GM21447 (cell line): ENCODE measurements at regions not wholly inside any gene's neighbourhood (a gene's known extent, or its start where the extent isn't known, plus 50 kb on each side); places are given as distances from the start of the nearest gene placed in this dataset.

Experiments
- ATAC-seq: cut with Tn5 transposase; IDR thresholded peaks from one replicate; pipeline ENCODE4 v1.9.1; 2021; ENCODE audit not compliant: unreplicated experiment

GRCh38 chr16:73771196-73772064, 525.2 kb upstream of the PSMD7 start:
- ATAC-seq: no peak

GRCh38 chr16:73768786-73769203, 527.8 kb upstream of the PSMD7 start:
- no peak for ATAC-seq

GRCh38 chr16:73764321-73764720, 532.3 kb upstream of the PSMD7 start:
- no peak for ATAC-seq

- no peak for ATAC-seq
Measured at GRCh38 chr16:73756289-73757178, 540.1 kb upstream of the PSMD7 start.

- ATAC-seq: no peak
Measured at GRCh38 chr16:73753931-73754330, 542.7 kb upstream of the PSMD7 start.

- no peak for ATAC-seq
Measured at GRCh38 chr16:73750639-73751038, 546.0 kb upstream of the PSMD7 start.

GRCh38 chr16:73747328-73747727, 549.3 kb upstream of the PSMD7 start:
- no peak for ATAC-seq

- ATAC-seq: no peak
Measured at GRCh38 chr16:73746554-73746953, 550.1 kb upstream of the PSMD7 start.

GRCh38 chr16:73743665-73744496, 552.7 kb upstream of the PSMD7 start:
- ATAC-seq: no peak

- ATAC-seq: no peak
Measured at GRCh38 chr16:73739049-73739769, 557.4 kb upstream of the PSMD7 start.

GRCh38 chr16:73738266-73738665, 558.3 kb upstream of the PSMD7 start:
- ATAC-seq: no peak

- ATAC-seq: no peak
Measured at GRCh38 chr16:73737637-73738036, 559.0 kb upstream of the PSMD7 start.

- no peak for ATAC-seq
Measured at GRCh38 chr16:73735954-73736353, 560.7 kb upstream of the PSMD7 start.

- ATAC-seq: no peak
Measured at GRCh38 chr16:73735018-73735417, 561.6 kb upstream of the PSMD7 start.

- ATAC-seq: no peak
Measured at GRCh38 chr16:73732681-73733080, 563.9 kb upstream of the PSMD7 start.

GRCh38 chr16:73732143-73732542, 564.5 kb upstream of the PSMD7 start:
- no peak for ATAC-seq

- no peak for ATAC-seq
Measured at GRCh38 chr16:73730481-73731090, 566.0 kb upstream of the PSMD7 start.

- ATAC-seq: no peak
Measured at GRCh38 chr16:73725156-73725555, 571.5 kb upstream of the PSMD7 start.

GRCh38 chr16:73724503-73724902, 572.1 kb upstream of the PSMD7 start:
- ATAC-seq: no peak
